Raji (cell line): ENCODE measurements at regions not wholly inside any gene's neighbourhood (a gene's known extent, or its start where the extent isn't known, plus 50 kb on each side); places are given as distances from the start of the nearest gene placed in this dataset.

ENCODE experiments used
- POLR2A ChIP-seq: IDR thresholded peaks from 2 replicates; pipeline ENCODE4 v1.6.1; 2011; ENCODE audit warnings: low read depth, low read length, control low read depth; ENCODE audit not compliant: insufficient read depth

GRCh38 chr6:14339711-14340584, 222.4 kb downstream of the CD83 start:
- TF ChIP-seq POLR2A: no peak

DNA sequence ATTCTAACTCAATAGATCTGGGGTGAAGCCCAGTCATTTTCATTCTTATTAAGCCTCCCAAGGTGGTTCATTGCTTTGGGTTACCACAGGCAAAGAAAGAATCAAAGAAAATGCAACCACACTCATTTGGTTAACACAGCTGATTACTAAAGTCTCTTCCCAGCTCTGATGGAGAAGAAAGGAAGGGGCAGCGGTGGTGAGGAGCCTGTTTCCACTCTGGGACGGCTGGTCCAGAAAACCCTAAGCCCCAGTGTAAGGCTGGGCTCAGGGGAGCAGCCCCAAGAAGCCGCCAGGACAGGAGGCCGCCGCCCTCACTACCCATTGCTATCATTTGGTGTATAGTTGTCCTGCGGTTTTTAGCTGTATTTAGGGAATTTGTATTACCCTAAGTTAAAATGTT, 226.9 kb downstream of the CD83 start:
- no peak for TF ChIP-seq POLR2A

DNA sequence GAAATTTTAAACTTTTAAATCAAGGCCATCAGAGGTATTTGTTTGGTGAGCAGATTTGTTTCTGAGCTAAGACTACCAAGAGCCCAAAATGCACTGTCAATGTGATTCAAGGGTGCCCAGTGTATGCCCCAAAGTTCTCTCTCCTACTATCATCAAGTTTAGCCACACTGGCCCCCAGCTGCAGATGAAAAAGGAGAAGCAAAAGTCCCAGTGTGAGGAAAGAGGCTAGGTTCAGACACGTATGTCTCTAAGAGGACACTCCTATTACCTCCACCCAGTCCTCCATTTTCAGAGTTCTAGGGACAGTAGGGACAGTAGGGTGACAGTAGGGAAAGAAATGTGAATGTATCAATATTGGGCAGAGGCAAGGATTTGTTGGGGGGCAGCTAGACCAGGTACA, 230.8 kb downstream of the CD83 start:
- no peak for TF ChIP-seq POLR2A

DNA sequence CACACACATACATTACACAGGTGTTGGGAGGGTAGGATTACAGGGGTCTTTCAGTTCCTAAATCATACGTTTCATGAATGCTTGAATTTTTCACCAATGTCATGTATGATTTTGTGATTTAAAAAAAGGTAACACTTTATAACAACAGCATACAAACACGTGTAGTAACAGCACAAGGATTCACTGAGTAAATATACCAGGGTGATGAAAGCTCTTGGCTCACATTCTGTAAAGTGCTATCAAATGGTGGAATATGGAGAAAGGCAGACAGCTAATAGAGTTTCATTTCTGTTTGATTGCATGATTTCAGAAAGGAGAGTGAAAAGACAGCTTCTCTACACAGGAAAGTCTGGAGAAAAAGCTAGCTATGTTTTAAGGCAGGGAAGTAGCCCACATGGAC, 231.9 kb downstream of the CD83 start:
- no peak for TF ChIP-seq POLR2A

- no peak for TF ChIP-seq POLR2A
Observed at GRCh38 chr6:14350210-14350609, 232.6 kb downstream of the CD83 start.

- TF ChIP-seq POLR2A: no peak
Observed at GRCh38 chr6:14353281-14353680, 235.7 kb downstream of the CD83 start.

DNA sequence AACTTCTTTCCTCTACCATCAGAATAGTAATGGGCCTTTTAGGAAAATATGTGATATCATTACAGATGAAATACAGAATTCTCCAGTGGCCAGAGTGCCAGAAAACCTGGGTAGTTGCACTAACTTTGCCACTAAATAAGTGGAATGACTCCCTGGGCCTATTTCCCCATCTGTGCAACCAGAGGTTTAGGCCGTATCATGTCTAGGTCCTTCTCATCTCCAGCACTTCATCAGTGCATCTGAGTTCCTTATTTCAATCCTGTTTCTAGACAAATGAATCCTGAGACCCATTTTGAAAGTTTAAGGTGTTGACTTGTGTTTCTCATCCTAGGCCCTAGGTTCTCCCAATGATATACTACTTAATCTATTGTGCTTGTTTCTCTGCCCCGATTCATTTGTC, 236.2 kb downstream of the CD83 start:
- TF ChIP-seq POLR2A: no peak

DNA sequence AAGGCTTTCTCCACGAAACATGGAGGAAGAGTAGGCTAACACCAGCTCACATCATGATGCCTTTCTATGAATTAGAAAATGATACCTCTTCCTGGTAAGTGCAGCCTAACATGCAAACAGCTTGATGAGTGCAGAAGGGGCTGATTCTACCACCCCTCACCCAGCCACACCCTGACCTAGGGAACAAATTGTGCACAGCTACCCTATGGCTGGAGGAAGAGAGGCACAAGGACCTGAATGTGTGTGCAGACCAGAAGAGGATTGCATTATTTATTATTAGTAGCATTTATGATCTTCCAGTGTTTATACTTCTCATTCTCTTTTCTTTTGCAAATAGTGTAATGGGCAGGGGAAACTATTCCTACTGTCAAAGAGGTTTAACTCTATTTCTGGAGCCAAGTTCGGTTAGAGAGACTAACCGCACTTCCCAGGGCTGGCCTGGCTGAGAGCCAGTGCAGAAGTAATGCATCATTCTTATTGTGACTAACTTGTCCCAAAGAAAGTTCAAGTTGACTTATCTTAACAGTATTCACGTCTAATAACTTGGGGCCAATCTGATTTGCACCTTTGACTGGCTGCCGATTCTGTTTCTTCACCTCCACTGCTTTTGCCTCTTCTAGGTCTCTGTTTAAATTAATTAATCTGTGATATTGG, 237.5 kb downstream of the CD83 start:
- no peak for TF ChIP-seq POLR2A

DNA sequence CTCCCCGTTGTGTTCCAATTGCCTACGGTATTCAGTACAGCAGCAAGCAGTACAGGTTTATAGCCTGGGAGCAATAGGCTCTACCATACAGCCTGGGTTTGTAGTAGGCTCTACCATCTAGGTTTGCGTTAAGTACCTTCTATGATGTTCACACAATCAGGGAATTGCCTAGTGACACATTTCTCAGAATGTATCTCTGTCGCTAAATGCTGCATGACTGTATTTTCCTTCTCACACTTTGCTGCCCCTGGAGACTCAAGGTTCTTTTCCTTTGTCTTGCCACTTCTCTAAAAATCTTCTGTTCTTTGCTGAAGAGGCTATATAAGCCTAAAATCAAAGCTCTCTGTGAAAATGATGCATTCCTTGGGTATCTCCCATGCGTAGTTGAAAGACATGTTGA, 241.9 kb downstream of the CD83 start:
- TF ChIP-seq POLR2A: no peak

- no peak for TF ChIP-seq POLR2A
Observed at GRCh38 chr6:14360565-14360964, 243.0 kb downstream of the CD83 start.

- no peak for TF ChIP-seq POLR2A
Observed at GRCh38 chr6:14361297-14361696, 243.7 kb downstream of the CD83 start.

DNA sequence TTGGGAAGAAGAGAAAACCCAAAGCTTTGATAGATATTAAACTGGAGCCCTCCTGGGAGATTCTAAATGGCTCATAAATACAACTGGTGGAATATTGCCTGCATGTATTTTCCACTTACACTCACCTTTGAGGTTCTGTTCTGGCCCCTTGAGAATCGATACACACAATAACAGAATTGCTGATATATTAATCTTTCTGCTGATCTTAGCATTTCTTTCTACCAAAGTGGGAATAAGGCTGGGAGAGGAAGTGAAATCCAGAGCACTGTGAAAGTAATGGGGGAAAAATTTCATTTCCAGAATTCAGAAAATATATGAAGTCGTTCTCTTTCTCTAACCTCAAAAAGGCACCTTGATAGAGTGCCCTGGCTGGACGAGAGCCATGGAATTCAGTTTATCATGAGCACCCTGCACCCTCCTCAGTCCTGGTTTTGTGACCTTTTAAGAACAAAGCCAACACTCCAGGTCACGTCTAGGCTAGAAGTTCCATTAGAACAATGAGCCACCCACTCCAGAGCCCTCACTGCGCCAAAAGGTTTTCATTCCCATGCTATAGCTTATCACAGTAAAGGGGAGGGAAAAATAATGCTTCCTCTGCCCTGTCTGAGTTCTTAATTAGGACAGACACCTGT, 244.5 kb downstream of the CD83 start:
- no peak for TF ChIP-seq POLR2A

DNA sequence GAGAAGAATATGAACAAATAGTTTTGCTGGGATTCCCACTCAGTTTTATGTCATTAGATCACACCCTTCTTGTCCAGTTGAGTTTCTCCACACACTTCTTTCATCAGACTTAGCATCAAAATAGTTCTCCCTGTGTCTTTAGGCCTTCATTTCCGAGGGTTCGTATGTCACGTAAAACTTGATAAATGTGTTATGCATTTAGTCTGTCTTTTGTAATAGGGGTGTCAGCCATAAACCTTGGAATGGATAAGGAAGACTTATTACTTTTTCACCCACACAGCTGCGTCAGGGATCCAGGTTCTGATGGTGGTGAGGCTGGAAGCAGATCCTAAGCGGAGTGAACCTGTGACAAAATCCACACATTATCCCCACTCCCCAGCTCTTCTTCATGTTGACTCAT, 246.8 kb downstream of the CD83 start:
- TF ChIP-seq POLR2A: no peak

DNA sequence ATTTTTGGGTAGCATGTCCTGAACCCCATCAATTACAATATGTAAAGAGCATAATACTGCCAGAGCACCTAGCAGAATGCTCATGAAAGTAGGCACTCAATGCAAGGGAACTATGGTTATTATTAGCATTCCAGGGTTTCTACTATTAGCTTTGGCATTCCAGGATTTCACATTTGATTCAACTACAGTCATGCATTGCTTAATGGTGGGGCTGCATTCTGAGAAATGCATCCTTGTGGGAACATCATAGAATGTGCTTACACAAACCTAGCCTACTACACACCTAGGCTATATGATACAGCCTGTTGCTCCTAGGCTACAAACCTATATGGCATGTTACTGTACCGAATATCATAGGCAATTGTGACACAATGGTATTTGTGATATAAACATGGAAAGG, 247.8 kb downstream of the CD83 start:
- TF ChIP-seq POLR2A: no peak

- no peak for TF ChIP-seq POLR2A
Observed at GRCh38 chr6:14366315-14366714, 248.7 kb downstream of the CD83 start.

- TF ChIP-seq POLR2A: no peak
Observed at GRCh38 chr6:14366872-14367271, 249.3 kb downstream of the CD83 start.
